ENCODE measurements at regions not wholly inside any gene's neighbourhood (a gene's known extent, or its start where the extent isn't known, plus 50 kb on each side); places are given as distances from the start of the nearest gene placed in this dataset.
A peak's percentile ranks its signal among the peaks of the same experiment; 100 is the strongest.

GRCh38 chr10:78194050-78194449 is 160.4 kb downstream of the RPS24 start:
- Histone ChIP-seq H3K36me3 (ENCODE audit: control insufficient read depth in 4 of 4, insufficient read depth in 4 of 4, low read length in 4 of 4) (no peaks in the 10 kb centered on the region), H3K4me1 (ENCODE audit: control insufficient read depth in 5 of 5, insufficient read depth in 5 of 5, low read length in 5 of 5) (peaks cover 0 to 9% (median 1%) of the 10 kb centered on the region in 5 donors), H3K27me3 (ENCODE audit: control insufficient read depth in 3 of 3, insufficient read depth in 3 of 3, low read length in 2 of 3) (no peaks in the 10 kb centered on the region), H3K9me3 (ENCODE audit: control insufficient read depth in 4 of 4, insufficient read depth in 3 of 4, low read length in 3 of 4) (peaks cover 0 to 8% (median 4%) of the 10 kb centered on the region in 4 donors), H3K27ac (ENCODE audit: low read depth in 1 of 2, low read length in 1 of 2) (no peak overlapping the region), H3K9ac (ENCODE audit: insufficient read depth in 1 of 2, low read length in 2 of 2) (no peak overlapping the region), H3K4me3 (no peak overlapping the region)
- no peak for TF ChIP-seq CTCF (IDR thresholded peaks at IDR 0.05; ENCODE audit: control extremely low read depth, extremely low read depth)
- DNase-seq, result no peak
- no peak for ATAC-seq (ENCODE audit: insufficient read depth, low FRiP score)
- WGBS, 2 donors, result 78 to 92% methylated on average over 4 of the region's 4 CpGs

GRCh38 chr10:78194539-78195402 is 161.1 kb downstream of the RPS24 start:
- 92 to 95% methylated on average over 10 of the region's 10 CpGs for WGBS, 2 donors
- Histone ChIP-seq H3K27ac (ENCODE audit: low read depth in 1 of 2, low read length in 1 of 2) (no peak overlapping the region), H3K9me3 (ENCODE audit: control insufficient read depth in 4 of 4, insufficient read depth in 3 of 4, low read length in 3 of 4) (peaks cover 0 to 8% (median 4%) of the 10 kb centered on the region in 4 donors), H3K4me3 (no peak overlapping the region), H3K4me1 (ENCODE audit: control insufficient read depth in 5 of 5, insufficient read depth in 5 of 5, low read length in 5 of 5) (peaks cover 0 to 9% (median 1%) of the 10 kb centered on the region in 5 donors), H3K36me3 (ENCODE audit: control insufficient read depth in 4 of 4, insufficient read depth in 4 of 4, low read length in 4 of 4) (no peaks in the 10 kb centered on the region), H3K27me3 (ENCODE audit: control insufficient read depth in 3 of 3, insufficient read depth in 3 of 3, low read length in 2 of 3) (no peaks in the 10 kb centered on the region), H3K9ac (ENCODE audit: insufficient read depth in 1 of 2, low read length in 2 of 2) (no peak overlapping the region)
- ATAC-seq (ENCODE audit: insufficient read depth, low FRiP score) (no peak), DNase-seq (peak in 1 of 3 donors; percentile 27)
- TF ChIP-seq CTCF (IDR thresholded peaks at IDR 0.05; ENCODE audit: control extremely low read depth, extremely low read depth), result no peak

GRCh38 chr10:78196396-78196795 is 162.7 kb downstream of the RPS24 start:
- Histone ChIP-seq H3K4me1 (ENCODE audit: control insufficient read depth in 5 of 5, insufficient read depth in 5 of 5, low read length in 5 of 5) (peaks cover 0 to 9% (median 1%) of the 10 kb centered on the region in 5 donors), H3K4me3 (no peak overlapping the region), H3K9ac (ENCODE audit: insufficient read depth in 1 of 2, low read length in 2 of 2) (no peak overlapping the region), H3K36me3 (ENCODE audit: control insufficient read depth in 4 of 4, insufficient read depth in 4 of 4, low read length in 4 of 4) (no peaks in the 10 kb centered on the region), H3K9me3 (ENCODE audit: control insufficient read depth in 4 of 4, insufficient read depth in 3 of 4, low read length in 3 of 4) (peaks cover 0 to 8% (median 4%) of the 10 kb centered on the region in 4 donors), H3K27ac (ENCODE audit: low read depth in 1 of 2, low read length in 1 of 2) (no peak overlapping the region), H3K27me3 (ENCODE audit: control insufficient read depth in 3 of 3, insufficient read depth in 3 of 3, low read length in 2 of 3) (no peaks in the 10 kb centered on the region)
- no peak for TF ChIP-seq CTCF (IDR thresholded peaks at IDR 0.05; ENCODE audit: control extremely low read depth, extremely low read depth)
- no peak for ATAC-seq (ENCODE audit: insufficient read depth, low FRiP score)
- DNase-seq, result no peak
- WGBS, 2 donors, result 41 to 68% methylated on average over 4 of the region's 4 CpGs

All from lung (tissue), 11 donors.